ENCODE measurements at regions not wholly inside any gene's neighbourhood (a gene's known extent, or its start where the extent isn't known, plus 50 kb on each side); places are given as distances from the start of the nearest gene placed in this dataset.

- no peaks in the 10 kb centered on the region for H3K36me3 ChIP-seq
- 55 to 71% methylated on average over 3 of the region's 3 CpGs for WGBS, 2 donors
- no peak overlapping the region for H3K27ac ChIP-seq
- no peaks in the 10 kb centered on the region for H3K9me3 ChIP-seq
- DNase-seq, result no peak
- no peaks in the 10 kb centered on the region for H3K27me3 ChIP-seq
- no peak overlapping the region for H3K4me3 ChIP-seq
- intact Hi-C loops (cut with DNase I), result no loop called here
- TF ChIP-seq CTCF (IDR thresholded peaks at IDR 0.05) (no peak), POLR2A (IDR thresholded peaks at IDR 0.05) (no peak)
- H3K4me1 ChIP-seq, result peaks cover 0 to 14% (median 0%) of the 10 kb centered on the region in 3 donors
These were observed 428.2 kb upstream of the RGMA start for GRCh38 chr15:93517176-93517575.

DNA sequence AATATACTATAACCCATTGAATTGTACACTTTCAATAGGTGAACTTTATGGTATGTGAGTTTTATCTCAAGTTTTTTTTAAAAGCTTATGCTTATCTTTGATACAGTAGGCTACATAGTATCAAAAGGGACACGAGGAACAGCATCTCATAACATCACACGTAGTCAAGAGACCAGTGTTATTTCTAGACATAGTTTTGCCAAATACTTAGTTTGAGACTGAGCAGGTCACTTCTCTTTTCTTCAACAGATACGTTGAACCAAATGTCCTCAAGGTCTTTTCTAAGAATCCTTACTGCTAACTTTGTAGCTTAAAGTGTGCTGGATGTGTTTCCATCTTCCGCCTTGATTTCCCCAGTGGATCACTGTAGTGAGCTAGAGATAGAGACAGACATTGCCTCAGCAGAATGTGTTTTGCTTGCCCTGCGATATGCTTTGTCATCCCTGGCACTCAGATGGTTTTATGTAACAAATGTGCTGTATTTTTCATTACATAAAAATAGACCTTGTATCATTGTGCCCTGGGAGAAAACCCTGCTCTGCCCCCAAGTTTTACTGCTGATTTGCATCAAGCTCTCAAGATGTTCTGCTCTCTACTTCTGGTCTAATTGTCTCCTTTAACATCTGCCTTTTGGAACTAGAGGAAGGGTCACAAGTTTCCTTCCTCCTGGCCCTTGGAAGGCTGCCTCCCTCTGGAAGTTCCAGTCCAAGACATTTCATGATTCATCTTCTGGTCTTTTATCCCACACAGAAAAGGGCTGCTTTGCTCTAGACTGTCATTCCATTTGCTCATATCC is 426.4 kb upstream of the RGMA start:
- no peaks in the 10 kb centered on the region for H3K36me3 ChIP-seq
- intact Hi-C loops (cut with DNase I), result no loop called here
- 73 to 80% methylated on average over 5 of the region's 5 CpGs for WGBS, 2 donors
- peak overlapping the region in 1 of 4 donors; percentile 50 for H3K27ac ChIP-seq
- peaks cover 0 to 14% (median 0%) of the 10 kb centered on the region in 3 donors for H3K4me1 ChIP-seq
- TF ChIP-seq CTCF (IDR thresholded peaks at IDR 0.05) (no peak), POLR2A (IDR thresholded peaks at IDR 0.05) (no peak)
- no peak overlapping the region for H3K4me3 ChIP-seq
- no peak for DNase-seq
- H3K27me3 ChIP-seq, result no peaks in the 10 kb centered on the region
- H3K9me3 ChIP-seq, result no peaks in the 10 kb centered on the region

DNA sequence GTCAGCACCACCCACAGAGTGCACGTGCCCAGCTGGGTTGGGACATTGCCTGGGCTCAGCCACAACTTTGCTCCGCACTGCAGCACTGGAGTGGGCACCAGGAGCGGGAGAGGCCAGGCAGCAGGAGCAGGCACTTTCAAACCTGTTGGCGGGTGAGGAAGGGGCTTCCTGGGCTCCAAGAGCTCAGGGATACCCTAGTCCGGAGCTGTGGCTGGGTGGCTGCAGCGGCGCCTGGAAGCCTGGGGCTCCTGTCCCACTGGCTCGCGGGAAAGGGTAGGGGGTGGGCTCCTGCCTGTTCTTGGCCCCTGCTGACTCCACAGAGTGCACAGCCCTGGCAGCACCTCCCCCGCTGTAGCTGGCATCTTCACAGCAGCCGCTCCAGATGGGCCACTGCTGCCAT is 417.6 kb upstream of the RGMA start:
- intact Hi-C loops (cut with DNase I), result no loop called here
- Histone ChIP-seq H3K27me3 (no peaks in the 10 kb centered on the region), H3K27ac (no peak overlapping the region), H3K36me3 (no peaks in the 10 kb centered on the region), H3K4me3 (no peak overlapping the region), H3K9me3 (no peaks in the 10 kb centered on the region), H3K4me1 (no peaks in the 10 kb centered on the region)
- TF ChIP-seq POLR2A (IDR thresholded peaks at IDR 0.05) (no peak), CTCF (IDR thresholded peaks at IDR 0.05) (no peak)
- no peak for DNase-seq
- 92 to 96% methylated on average over 3 to 5 of the region's 11 CpGs for WGBS, 2 donors

- intact Hi-C loops (cut with DNase I), result no loop called here
- Histone ChIP-seq H3K4me3 (no peak overlapping the region), H3K4me1 (no peaks in the 10 kb centered on the region), H3K27me3 (no peaks in the 10 kb centered on the region), H3K27ac (no peak overlapping the region), H3K9me3 (no peaks in the 10 kb centered on the region), H3K36me3 (no peaks in the 10 kb centered on the region)
- no peak for DNase-seq
- TF ChIP-seq POLR2A (IDR thresholded peaks at IDR 0.05) (no peak), CTCF (IDR thresholded peaks at IDR 0.05) (no peak)
- 80 to 100% methylated on average over 1 to 4 of the region's 16 CpGs for WGBS, 2 donors
These were observed 416.5 kb upstream of the RGMA start for GRCh38 chr15:93505506-93505905.

GRCh38 chr15:93501946-93502345 is 412.9 kb upstream of the RGMA start:
- Histone ChIP-seq H3K4me1 (peaks cover 0 to 10% (median 3%) of the 10 kb centered on the region in 3 donors), H3K27ac (no peak overlapping the region), H3K4me3 (no peak overlapping the region), H3K9me3 (no peaks in the 10 kb centered on the region), H3K27me3 (no peaks in the 10 kb centered on the region), H3K36me3 (no peaks in the 10 kb centered on the region)
- intact Hi-C loops (cut with DNase I), result no loop called here
- no peak for TF ChIP-seq POLR2A (IDR thresholded peaks at IDR 0.05)
- DNase-seq, result no peak
- WGBS, 2 donors, result 83 to 84% methylated on average over 2 of the region's 2 CpGs
